Vagina (tissue), 2 donors: ENCODE measurements at regions not wholly inside any gene's neighbourhood (a gene's known extent, or its start where the extent isn't known, plus 50 kb on each side); places are given as distances from the start of the nearest gene placed in this dataset.

ENCODE experiments used
- DNase-seq, 2 donors: peaks; one replicate each; pipeline ENCODE4 v3.0.0-alpha.2; 2017; ENCODE audit errors: extremely low spot score in 2 of 2
- H3K27ac ChIP-seq: fragments of 200-600 bp; sonication (generic); one replicate; pipeline ENCODE4 v1.5.1; 2019
- H3K27me3 ChIP-seq: fragments of 200-600 bp; sonication (generic); one replicate; pipeline ENCODE4 v1.5.1; 2019
- H3K36me3 ChIP-seq, 2 donors: fragments of 200-600 bp; sonication (generic); one replicate each; pipeline ENCODE4 v1.5.1; 2017 to 2019
- H3K4me1 ChIP-seq: fragments of 200-600 bp; sonication (generic); one replicate; pipeline ENCODE4 v1.5.1; 2019
- H3K4me3 ChIP-seq, 2 donors: fragments of 200-600 bp; sonication (generic); 1 replicate in 1 of 2; 2 replicates in 1 of 2; pipeline ENCODE4 v1.5.1; 2016 to 2019
- H3K9me3 ChIP-seq: fragments of 200-600 bp; sonication (generic); one replicate; pipeline ENCODE4 v1.5.1; 2019
- POLR2A ChIP-seq, 2 donors: fragments of 450-650 bp; IDR thresholded peaks; one replicate each; pipeline ENCODE4 v1.6.1; 2017; ENCODE audit warnings: antibody characterized with exemption in 2 of 2, mild to moderate bottlenecking in 2 of 2, moderate library complexity in 2 of 2
- POLR2AphosphoS5 ChIP-seq, 2 donors: sonication (generic); formaldehyde crosslinking; IDR thresholded peaks; one replicate each; pipeline ENCODE4 v1.9.0; 2017; ENCODE audit warnings: antibody characterized with exemption in 2 of 2, mild to moderate bottlenecking in 2 of 2, low read depth in 1 of 2; ENCODE audit not compliant: insufficient read depth in 1 of 2
- intact Hi-C: fragments of 100-400 bp; cut with DNase I; formaldehyde crosslinking; loops from one replicate; pipeline ENCODE4 v1.15.1; 2023
- TF ChIP-seq, protein P1 (sequence below), 3 experiments: fragments of 450-650 bp in 2 of 3; fragments of 200-600 bp in 1 of 3; sonication (generic) in 1 of 3; IDR thresholded peaks; one replicate each; pipeline ENCODE4 v1.5.1; 2017 to 2019; ENCODE audit warnings: antibody characterized with exemption in 3 of 3, mild to moderate bottlenecking in 2 of 3, moderate library complexity in 2 of 3

DNA sequence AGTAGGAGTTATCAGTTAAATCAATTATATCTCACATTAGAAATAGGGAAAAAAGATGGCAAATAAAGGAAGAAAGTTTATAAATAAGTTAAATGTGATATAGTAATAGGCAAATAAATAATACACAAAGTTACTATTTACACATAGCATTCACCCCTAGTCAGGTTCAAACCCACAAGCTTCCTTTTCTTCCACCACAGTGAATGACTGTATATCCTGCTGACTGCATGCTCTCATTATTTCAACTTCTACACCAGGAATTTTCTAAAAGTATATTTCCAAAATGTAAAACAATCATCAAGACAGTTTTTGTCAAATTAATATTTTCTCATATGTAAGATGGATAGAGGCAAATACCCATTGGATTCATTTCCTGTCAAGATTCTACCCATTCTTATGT, 548.6 kb upstream of the SLITRK5 start:
- Histone ChIP-seq H3K4me3 (no peak overlapping the region), H3K27ac (no peak overlapping the region), H3K9me3 (no peaks in the 10 kb centered on the region), H3K4me1 (no peaks in the 10 kb centered on the region), H3K36me3 (no peaks in the 10 kb centered on the region), H3K27me3 (no peaks in the 10 kb centered on the region)
- no peak for TF ChIP-seq POLR2A (IDR thresholded peaks at IDR 0.05)
- TF ChIP-seq, protein P1, sequence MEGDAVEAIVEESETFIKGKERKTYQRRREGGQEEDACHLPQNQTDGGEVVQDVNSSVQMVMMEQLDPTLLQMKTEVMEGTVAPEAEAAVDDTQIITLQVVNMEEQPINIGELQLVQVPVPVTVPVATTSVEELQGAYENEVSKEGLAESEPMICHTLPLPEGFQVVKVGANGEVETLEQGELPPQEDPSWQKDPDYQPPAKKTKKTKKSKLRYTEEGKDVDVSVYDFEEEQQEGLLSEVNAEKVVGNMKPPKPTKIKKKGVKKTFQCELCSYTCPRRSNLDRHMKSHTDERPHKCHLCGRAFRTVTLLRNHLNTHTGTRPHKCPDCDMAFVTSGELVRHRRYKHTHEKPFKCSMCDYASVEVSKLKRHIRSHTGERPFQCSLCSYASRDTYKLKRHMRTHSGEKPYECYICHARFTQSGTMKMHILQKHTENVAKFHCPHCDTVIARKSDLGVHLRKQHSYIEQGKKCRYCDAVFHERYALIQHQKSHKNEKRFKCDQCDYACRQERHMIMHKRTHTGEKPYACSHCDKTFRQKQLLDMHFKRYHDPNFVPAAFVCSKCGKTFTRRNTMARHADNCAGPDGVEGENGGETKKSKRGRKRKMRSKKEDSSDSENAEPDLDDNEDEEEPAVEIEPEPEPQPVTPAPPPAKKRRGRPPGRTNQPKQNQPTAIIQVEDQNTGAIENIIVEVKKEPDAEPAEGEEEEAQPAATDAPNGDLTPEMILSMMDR (IDR thresholded peaks at IDR 0.05): no peak
- no peak for TF ChIP-seq POLR2AphosphoS5 (IDR thresholded peaks at IDR 0.05; ENCODE audit: insufficient read depth in 1 of 2, low read depth in 1 of 2)
- intact Hi-C loops: no loop called here
- no peak for DNase-seq

DNA sequence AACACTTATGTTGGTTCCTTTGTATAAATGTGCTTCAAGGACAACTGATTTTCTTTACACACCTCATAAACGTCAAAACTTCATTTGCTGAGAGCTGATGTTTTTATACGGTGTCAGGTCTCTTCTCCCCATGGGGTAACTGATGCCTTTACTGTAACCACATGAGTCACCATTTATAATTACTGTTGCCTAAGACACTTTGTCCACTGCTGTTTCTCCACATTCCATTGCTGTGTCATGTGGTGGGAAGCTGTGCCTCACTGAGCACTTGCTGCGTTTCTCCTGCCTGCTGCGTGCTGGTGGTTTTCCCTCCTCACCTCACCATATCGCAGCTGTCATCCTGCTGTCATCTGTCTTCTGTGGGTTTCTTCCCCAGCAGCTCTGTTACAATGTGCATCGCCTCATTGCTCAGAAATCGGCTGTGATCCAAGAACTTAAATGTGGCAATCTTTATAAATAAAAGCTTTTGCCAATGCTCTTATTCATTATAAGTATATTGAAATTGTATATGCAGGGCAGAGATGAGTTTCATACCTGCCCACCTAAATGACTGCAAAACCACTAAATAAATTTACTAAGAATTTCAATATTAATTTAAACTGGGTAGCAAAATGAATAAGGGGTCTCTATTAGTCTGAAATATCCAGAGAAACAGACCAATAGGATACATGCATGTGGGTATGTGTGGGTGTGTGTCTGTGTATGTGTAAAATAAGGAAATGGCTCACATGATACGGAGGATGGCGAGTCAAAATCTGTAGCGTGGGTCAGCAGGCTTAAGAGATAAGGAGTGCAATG, 547.0 kb upstream of the SLITRK5 start:
- no peaks in the 10 kb centered on the region for H3K9me3 ChIP-seq
- TF ChIP-seq, protein P1 (IDR thresholded peaks at IDR 0.05): no peak
- TF ChIP-seq POLR2A (IDR thresholded peaks at IDR 0.05) (no peak), POLR2AphosphoS5 (IDR thresholded peaks at IDR 0.05; ENCODE audit: insufficient read depth in 1 of 2, low read depth in 1 of 2) (no peak)
- DNase-seq: no peak
- H3K4me3 ChIP-seq: no peak overlapping the region
- H3K36me3 ChIP-seq: no peaks in the 10 kb centered on the region
- H3K27me3 ChIP-seq: no peaks in the 10 kb centered on the region
- no peak overlapping the region for H3K27ac ChIP-seq
- no peaks in the 10 kb centered on the region for H3K4me1 ChIP-seq
- intact Hi-C loops: no loop called here

DNA sequence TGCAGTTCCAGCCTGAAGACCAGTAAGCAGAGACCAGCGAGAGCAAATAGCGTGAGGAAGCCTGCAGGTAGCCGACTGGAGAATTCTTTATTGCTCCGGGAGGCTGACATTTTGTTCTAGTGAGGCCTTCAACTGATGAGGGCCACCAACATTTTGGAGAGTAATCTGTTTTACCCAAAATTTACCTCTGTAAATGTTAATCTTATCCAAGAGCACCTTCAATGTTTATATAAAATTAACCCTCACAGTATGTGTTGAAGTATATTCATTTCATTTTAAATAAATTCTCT, 546.4 kb upstream of the SLITRK5 start:
- Histone ChIP-seq H3K36me3 (no peaks in the 10 kb centered on the region), H3K27me3 (no peaks in the 10 kb centered on the region), H3K27ac (no peak overlapping the region), H3K9me3 (no peaks in the 10 kb centered on the region), H3K4me1 (no peaks in the 10 kb centered on the region), H3K4me3 (no peak overlapping the region)
- intact Hi-C loops: no loop called here
- no peak for DNase-seq
- TF ChIP-seq, protein P1 (IDR thresholded peaks at IDR 0.05): no peak
- TF ChIP-seq POLR2AphosphoS5 (IDR thresholded peaks at IDR 0.05; ENCODE audit: insufficient read depth in 1 of 2, low read depth in 1 of 2): no peak
- no peak for TF ChIP-seq POLR2A (IDR thresholded peaks at IDR 0.05)

DNA sequence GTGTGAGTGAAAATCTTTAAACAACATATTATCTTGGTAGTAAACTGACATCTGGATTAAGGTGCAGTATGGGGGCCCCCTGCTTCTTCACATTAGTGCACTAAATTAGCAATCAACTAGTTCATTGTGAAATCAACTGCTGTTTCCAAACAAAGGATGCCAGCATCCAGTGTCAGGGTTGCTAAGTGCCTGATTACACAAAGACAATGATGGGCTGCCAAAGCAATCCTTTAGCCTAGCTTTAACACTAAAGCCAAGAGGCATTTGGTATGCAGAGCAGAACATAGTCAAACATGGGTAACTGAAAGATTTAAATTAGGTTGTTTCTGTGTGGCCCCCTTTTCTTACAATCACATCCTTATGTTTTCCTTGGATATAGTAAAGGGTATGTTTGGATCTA, 543.1 kb upstream of the SLITRK5 start:
- intact Hi-C loops: no loop called here

DNA sequence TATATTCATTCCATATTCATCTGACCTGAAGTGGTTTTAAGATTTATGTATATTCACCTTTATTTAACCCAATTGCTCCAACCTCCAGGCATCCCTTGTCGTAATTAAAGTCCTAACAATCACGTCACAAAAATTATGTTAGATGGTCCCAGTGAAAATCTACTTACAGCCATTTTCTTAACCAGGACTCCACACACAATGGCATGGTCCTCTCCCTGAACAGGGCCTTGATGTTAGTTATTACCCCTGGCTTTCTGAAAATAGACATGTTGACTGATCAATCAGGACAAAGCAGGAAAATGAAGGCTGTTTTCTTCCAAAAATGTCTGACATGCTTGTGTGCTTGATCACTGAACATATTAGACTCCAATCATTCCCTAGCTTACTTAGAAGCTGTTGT, 542.7 kb upstream of the SLITRK5 start:
- no peak overlapping the region for H3K27ac ChIP-seq
- intact Hi-C loops: no loop called here
- no peaks in the 10 kb centered on the region for H3K36me3 ChIP-seq
- no peak for DNase-seq
- H3K9me3 ChIP-seq: no peaks in the 10 kb centered on the region
- H3K27me3 ChIP-seq: no peaks in the 10 kb centered on the region
- H3K4me3 ChIP-seq: no peak overlapping the region
- H3K4me1 ChIP-seq: no peaks in the 10 kb centered on the region
- TF ChIP-seq POLR2A (IDR thresholded peaks at IDR 0.05) (no peak), POLR2AphosphoS5 (IDR thresholded peaks at IDR 0.05; ENCODE audit: insufficient read depth in 1 of 2, low read depth in 1 of 2) (no peak)
- TF ChIP-seq, protein P1 (IDR thresholded peaks at IDR 0.05): no peak

More for the DNA sequence above, 543.1 kb upstream of the SLITRK5 start:
- H3K4me1 ChIP-seq: no peaks in the 10 kb centered on the region
- no peak overlapping the region for H3K27ac ChIP-seq
- no peak overlapping the region for H3K4me3 ChIP-seq
- H3K27me3 ChIP-seq: no peaks in the 10 kb centered on the region
- H3K9me3 ChIP-seq: no peaks in the 10 kb centered on the region
- DNase-seq: no peak
- H3K36me3 ChIP-seq: no peaks in the 10 kb centered on the region
- TF ChIP-seq POLR2AphosphoS5 (IDR thresholded peaks at IDR 0.05; ENCODE audit: insufficient read depth in 1 of 2, low read depth in 1 of 2) (no peak), POLR2A (IDR thresholded peaks at IDR 0.05) (no peak)
- TF ChIP-seq, protein P1 (IDR thresholded peaks at IDR 0.05): no peak
